ENCODE measurements at regions not wholly inside any gene's neighbourhood (a gene's known extent, or its start where the extent isn't known, plus 50 kb on each side); places are given as distances from the start of the nearest gene placed in this dataset.

DNA sequence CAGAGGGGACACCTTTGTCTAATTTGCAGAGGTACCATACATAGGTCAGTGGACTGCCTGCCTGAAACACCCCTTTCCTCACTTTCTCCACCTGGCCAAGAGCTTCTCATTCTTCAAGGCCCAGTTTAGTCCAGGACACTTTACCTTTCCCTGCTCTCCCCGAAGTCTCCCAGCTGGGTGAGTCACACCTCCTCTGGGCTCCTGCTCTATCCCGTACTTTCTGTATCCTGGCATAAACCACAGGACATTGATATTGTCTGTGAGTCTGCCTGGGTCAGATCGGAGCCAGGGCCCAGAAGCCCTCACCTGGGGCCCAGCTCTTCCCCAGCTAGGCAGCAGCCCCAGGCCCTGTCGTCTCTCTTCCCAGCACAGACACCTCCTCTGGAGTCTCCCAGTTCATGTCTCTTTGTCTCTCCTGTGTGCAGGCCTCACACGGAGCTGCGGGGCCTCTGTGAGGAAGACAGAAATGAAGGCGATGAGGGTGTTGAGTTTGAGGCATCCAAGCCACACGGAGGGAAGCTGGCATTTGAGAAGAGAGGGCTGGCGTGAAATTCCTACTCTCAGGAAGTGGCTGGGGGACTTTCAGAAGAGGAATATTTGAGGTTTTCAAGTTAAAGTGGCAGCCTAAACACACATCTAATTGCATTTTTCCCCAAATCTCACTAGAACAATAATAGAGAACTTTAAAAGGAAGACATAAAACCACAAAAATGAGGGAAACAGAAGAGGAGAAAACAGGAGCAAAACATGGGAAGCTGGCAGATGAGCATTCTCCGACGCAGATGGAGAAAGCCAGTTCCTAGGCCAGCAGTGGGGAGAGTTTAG lies 79.6 kb upstream of the LAPTM4A start:
- no peaks in the 10 kb centered on the region for H3K9me2 ChIP-seq (ENCODE audit: insufficient read depth)
- no peak overlapping the region for H2AFZ ChIP-seq (ENCODE audit: low read depth, low read length, poor library complexity, severe bottlenecking)

More for the DNA sequence above, 79.6 kb upstream of the LAPTM4A start:
- Histone ChIP-seq H3K4me1 (ENCODE audit: control insufficient read depth in 1 of 2, insufficient read depth in 2 of 2, low read length in 2 of 2) (peaks cover 0 to 11% of the 10 kb centered on the region in 2 experiments; a peak in 2 of 4 replicates), H3K36me3 (ENCODE audit: control insufficient read depth in 1 of 2, insufficient read depth in 2 of 2, low read length in 2 of 2) (no peaks in the 10 kb centered on the region), H3K79me2 (ENCODE audit: insufficient read depth, low read length) (no peaks in the 10 kb centered on the region), H3K4me3 (replicated peaks in 1 of 2; ENCODE audit: low read depth in 1 of 2, low read length in 2 of 2) (no peak overlapping the region), H4K20me1 (ENCODE audit: insufficient read depth) (no peaks in the 10 kb centered on the region), H3K27me3 (ENCODE audit: insufficient read depth, low read length) (no peaks in the 10 kb centered on the region), H3K27ac (ENCODE audit: low read depth, low read length) (no peak overlapping the region), H3K9me3 (ENCODE audit: control insufficient read depth in 1 of 2, insufficient read depth in 1 of 2, low read depth in 1 of 2, low read length in 2 of 2) (no peaks in the 10 kb centered on the region), H3K4me2 (ENCODE audit: low read length) (no peak overlapping the region), H3K9ac (ENCODE audit: low read length) (no peak overlapping the region)
- intact Hi-C loops (cut with micrococcal nuclease): no loop called here
- RAD21 ChIA-PET (ENCODE audit: low non-redundant PET in 1 of 2, low total read pairs in 2 of 2, uncharacterized antibody in 2 of 2, unreplicated experiment in 2 of 2): no interaction called here
- no TSS peak for BruUV-seq (replicated peaks)
- ATAC-seq (no peak), DNase-seq (ENCODE audit: low read depth, low spot score) (no peak)
- CTCF ChIA-PET: no interaction called here
- TF ChIP-seq YY1 (IDR thresholded peaks at IDR 0.05; ENCODE audit: extremely low read depth, insufficient replicate concordance, low read depth, low read length): no peak
- no peak for TF ChIP-seq RAD21 (IDR thresholded peaks at IDR 0.05; ENCODE audit: low read depth)
- TF ChIP-seq, protein P1, sequence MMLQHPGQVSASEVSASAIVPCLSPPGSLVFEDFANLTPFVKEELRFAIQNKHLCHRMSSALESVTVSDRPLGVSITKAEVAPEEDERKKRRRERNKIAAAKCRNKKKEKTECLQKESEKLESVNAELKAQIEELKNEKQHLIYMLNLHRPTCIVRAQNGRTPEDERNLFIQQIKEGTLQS (IDR thresholded peaks at IDR 0.05): no peak
- TF ChIP-seq, protein P2, sequence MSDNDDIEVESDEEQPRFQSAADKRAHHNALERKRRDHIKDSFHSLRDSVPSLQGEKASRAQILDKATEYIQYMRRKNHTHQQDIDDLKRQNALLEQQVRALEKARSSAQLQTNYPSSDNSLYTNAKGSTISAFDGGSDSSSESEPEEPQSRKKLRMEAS (IDR thresholded peaks at IDR 0.05): no peak
- TF ChIP-seq SP1 (IDR thresholded peaks at IDR 0.05; ENCODE audit: low read depth): no peak
- TF ChIP-seq, protein P3, sequence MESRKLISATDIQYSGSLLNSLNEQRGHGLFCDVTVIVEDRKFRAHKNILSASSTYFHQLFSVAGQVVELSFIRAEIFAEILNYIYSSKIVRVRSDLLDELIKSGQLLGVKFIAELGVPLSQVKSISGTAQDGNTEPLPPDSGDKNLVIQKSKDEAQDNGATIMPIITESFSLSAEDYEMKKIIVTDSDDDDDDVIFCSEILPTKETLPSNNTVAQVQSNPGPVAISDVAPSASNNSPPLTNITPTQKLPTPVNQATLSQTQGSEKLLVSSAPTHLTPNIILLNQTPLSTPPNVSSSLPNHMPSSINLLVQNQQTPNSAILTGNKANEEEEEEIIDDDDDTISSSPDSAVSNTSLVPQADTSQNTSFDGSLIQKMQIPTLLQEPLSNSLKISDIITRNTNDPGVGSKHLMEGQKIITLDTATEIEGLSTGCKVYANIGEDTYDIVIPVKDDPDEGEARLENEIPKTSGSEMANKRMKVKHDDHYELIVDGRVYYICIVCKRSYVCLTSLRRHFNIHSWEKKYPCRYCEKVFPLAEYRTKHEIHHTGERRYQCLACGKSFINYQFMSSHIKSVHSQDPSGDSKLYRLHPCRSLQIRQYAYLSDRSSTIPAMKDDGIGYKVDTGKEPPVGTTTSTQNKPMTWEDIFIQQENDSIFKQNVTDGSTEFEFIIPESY (IDR thresholded peaks at IDR 0.05; ENCODE audit: extremely low read depth, insufficient replicate concordance, low read length): no peak
- TF ChIP-seq, protein P4, sequence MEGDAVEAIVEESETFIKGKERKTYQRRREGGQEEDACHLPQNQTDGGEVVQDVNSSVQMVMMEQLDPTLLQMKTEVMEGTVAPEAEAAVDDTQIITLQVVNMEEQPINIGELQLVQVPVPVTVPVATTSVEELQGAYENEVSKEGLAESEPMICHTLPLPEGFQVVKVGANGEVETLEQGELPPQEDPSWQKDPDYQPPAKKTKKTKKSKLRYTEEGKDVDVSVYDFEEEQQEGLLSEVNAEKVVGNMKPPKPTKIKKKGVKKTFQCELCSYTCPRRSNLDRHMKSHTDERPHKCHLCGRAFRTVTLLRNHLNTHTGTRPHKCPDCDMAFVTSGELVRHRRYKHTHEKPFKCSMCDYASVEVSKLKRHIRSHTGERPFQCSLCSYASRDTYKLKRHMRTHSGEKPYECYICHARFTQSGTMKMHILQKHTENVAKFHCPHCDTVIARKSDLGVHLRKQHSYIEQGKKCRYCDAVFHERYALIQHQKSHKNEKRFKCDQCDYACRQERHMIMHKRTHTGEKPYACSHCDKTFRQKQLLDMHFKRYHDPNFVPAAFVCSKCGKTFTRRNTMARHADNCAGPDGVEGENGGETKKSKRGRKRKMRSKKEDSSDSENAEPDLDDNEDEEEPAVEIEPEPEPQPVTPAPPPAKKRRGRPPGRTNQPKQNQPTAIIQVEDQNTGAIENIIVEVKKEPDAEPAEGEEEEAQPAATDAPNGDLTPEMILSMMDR (IDR thresholded peaks at IDR 0.05 in 2 of 3, conservative IDR thresholded peaks at IDR 0.05 in 1 of 3; ENCODE audit: borderline replicate concordance in 1 of 3, insufficient read depth in 1 of 3, low read depth in 2 of 3, low read length in 2 of 3): no peak
- TF ChIP-seq SRF (IDR thresholded peaks at IDR 0.05; ENCODE audit: low read depth): no peak
- no peak for TF ChIP-seq ELF1 (IDR thresholded peaks at IDR 0.05; ENCODE audit: borderline replicate concordance, low read depth)
- no peak for TF ChIP-seq POLR2AphosphoS5 (IDR thresholded peaks at IDR 0.05; ENCODE audit: low read depth, low read length)
- TF ChIP-seq, protein P5, sequence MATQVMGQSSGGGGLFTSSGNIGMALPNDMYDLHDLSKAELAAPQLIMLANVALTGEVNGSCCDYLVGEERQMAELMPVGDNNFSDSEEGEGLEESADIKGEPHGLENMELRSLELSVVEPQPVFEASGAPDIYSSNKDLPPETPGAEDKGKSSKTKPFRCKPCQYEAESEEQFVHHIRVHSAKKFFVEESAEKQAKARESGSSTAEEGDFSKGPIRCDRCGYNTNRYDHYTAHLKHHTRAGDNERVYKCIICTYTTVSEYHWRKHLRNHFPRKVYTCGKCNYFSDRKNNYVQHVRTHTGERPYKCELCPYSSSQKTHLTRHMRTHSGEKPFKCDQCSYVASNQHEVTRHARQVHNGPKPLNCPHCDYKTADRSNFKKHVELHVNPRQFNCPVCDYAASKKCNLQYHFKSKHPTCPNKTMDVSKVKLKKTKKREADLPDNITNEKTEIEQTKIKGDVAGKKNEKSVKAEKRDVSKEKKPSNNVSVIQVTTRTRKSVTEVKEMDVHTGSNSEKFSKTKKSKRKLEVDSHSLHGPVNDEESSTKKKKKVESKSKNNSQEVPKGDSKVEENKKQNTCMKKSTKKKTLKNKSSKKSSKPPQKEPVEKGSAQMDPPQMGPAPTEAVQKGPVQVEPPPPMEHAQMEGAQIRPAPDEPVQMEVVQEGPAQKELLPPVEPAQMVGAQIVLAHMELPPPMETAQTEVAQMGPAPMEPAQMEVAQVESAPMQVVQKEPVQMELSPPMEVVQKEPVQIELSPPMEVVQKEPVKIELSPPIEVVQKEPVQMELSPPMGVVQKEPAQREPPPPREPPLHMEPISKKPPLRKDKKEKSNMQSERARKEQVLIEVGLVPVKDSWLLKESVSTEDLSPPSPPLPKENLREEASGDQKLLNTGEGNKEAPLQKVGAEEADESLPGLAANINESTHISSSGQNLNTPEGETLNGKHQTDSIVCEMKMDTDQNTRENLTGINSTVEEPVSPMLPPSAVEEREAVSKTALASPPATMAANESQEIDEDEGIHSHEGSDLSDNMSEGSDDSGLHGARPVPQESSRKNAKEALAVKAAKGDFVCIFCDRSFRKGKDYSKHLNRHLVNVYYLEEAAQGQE (IDR thresholded peaks at IDR 0.05; ENCODE audit: low read depth): no peak
- TF ChIP-seq CBX3 (IDR thresholded peaks at IDR 0.05; ENCODE audit: low read depth): no peak
- no peak for TF ChIP-seq ZFX (IDR thresholded peaks at IDR 0.05)
- TF ChIP-seq EGR1 (IDR thresholded peaks at IDR 0.05; ENCODE audit: low read depth): no peak
- no peak for TF ChIP-seq ZNF274 (IDR thresholded peaks at IDR 0.05; ENCODE audit: low read depth, low read length)
- POLR2A ChIA-PET: interaction anchor here (0.5 kb wide), 1 partner anchor 22 kb away, joined by 4 read pairs; no protein-coding TSS in a partner anchor
